ENCODE measurements at regions not wholly inside any gene's neighbourhood (a gene's known extent, or its start where the extent isn't known, plus 50 kb on each side); places are given as distances from the start of the nearest gene placed in this dataset.
"Not testable (repeated sequence)": the region's sequence is repeated elsewhere in the genome, so short reads cannot be mapped to it uniquely, and the experiment has no call there.

- Histone ChIP-seq H3K9me3 (no peaks in the 10 kb centered on the region), H3K4me1 (peaks cover 16% of the 10 kb centered on the region; the same call in 2 of the 3 replicates), H3K27ac (no peak overlapping the region), H3K4me2 (no peak overlapping the region), H3K4me3 (no peak overlapping the region)
- no peak for TF ChIP-seq KDM5A (IDR thresholded peaks at IDR 0.05)
- no peak for TF ChIP-seq EHMT2 (IDR thresholded peaks at IDR 0.05; ENCODE audit: low read depth)
- no peak for TF ChIP-seq POLR2AphosphoS2 (conservative IDR thresholded peaks at IDR 0.05; ENCODE audit: low read length)
- TF ChIP-seq HOXB13 (CRISPR knock-in tag; IDR thresholded peaks at IDR 0.05; ENCODE audit: low read depth) = no peak
- TF ChIP-seq USF2 (IDR thresholded peaks at IDR 0.05) = no peak
- TF ChIP-seq RCOR1 (IDR thresholded peaks at IDR 0.05; ENCODE audit: low read depth, low read length) = no peak
- no peak for TF ChIP-seq RARB (CRISPR knock-in tag; IDR thresholded peaks at IDR 0.05)
- TF ChIP-seq SREBF2 (IDR thresholded peaks at IDR 0.05) = no peak
- TF ChIP-seq BCL3 (IDR thresholded peaks at IDR 0.05) = no peak
- no peak for TF ChIP-seq MYC (IDR thresholded peaks at IDR 0.05; ENCODE audit: borderline replicate concordance, low read length)
- TF ChIP-seq MAX (IDR thresholded peaks at IDR 0.05) = no peak
- no peak for TF ChIP-seq JUN (IDR thresholded peaks at IDR 0.05)
- no peak for TF ChIP-seq ELK1 (IDR thresholded peaks at IDR 0.05; ENCODE audit: low read depth, low read length)
- CTCF ChIA-PET = interaction anchor here (1.4 kb wide), 1 partner anchor 176 kb away, joined by 6 read pairs; no protein-coding TSS in a partner anchor
- FAIRE-seq (no peak), DNase-seq (ENCODE audit: low read depth in 1 of 2, low spot score in 1 of 2) (no peak), ATAC-seq (no peak)
- POLR2A ChIA-PET = no interaction called here
- 51% methylated on average over 6 of the region's 6 CpGs for WGBS (ENCODE audit: missing lambda C conversion rate)
Measured at GRCh38 chr1:183739741-183740271, 65.1 kb upstream of the RGL1 start.

GRCh38 chr1:183739082-183739481 lies 65.8 kb upstream of the RGL1 start:
- FAIRE-seq (no peak), DNase-seq (ENCODE audit: low read depth in 1 of 2, low spot score in 1 of 2) (no peak), ATAC-seq (no peak; a peak in 1 of 6 replicates)
- ChIA-PET CTCF (interaction anchor here (0.7 to 1.4 kb wide), 2 partner anchors 177 to 855 kb away, joined by 4 to 6 read pairs; no protein-coding TSS in a partner anchor), POLR2A (no interaction called here)
- H3K27ac ChIP-seq = no peak overlapping the region
- 98% methylated on average over 2 of the region's 2 CpGs for WGBS (ENCODE audit: missing lambda C conversion rate)
- TF ChIP-seq HOXB13 (CRISPR knock-in tag; IDR thresholded peaks at IDR 0.05; ENCODE audit: low read depth) = no peak
- no peak for TF ChIP-seq RAD21 (conservative IDR thresholded peaks at IDR 0.05 in 1 of 2, IDR thresholded peaks at IDR 0.05 in 1 of 2)
- TF ChIP-seq HOXB5 (CRISPR knock-in tag; IDR thresholded peaks at IDR 0.05) = no peak
- no peak for TF ChIP-seq SMC3 (IDR thresholded peaks at IDR 0.05)
- no peak for TF ChIP-seq JUNB (IDR thresholded peaks at IDR 0.05)
- TF ChIP-seq USF2 (IDR thresholded peaks at IDR 0.05) = no peak
- TF ChIP-seq PBX3 (IDR thresholded peaks at IDR 0.05) = no peak
- TF ChIP-seq MAX (IDR thresholded peaks at IDR 0.05) = no peak
- no peak for TF ChIP-seq FOXS1 (CRISPR knock-in tag; IDR thresholded peaks at IDR 0.05)
- TF ChIP-seq SREBF2 (IDR thresholded peaks at IDR 0.05) = no peak
- no peak for TF ChIP-seq E2F6 (IDR thresholded peaks at IDR 0.05; ENCODE audit: borderline replicate concordance, low read depth)
- H3K4me2 ChIP-seq = no peak overlapping the region
- H3K9me3 ChIP-seq = no peaks in the 10 kb centered on the region
- H3K4me3 ChIP-seq = no peak overlapping the region
- H3K4me1 ChIP-seq = peaks cover 18% of the 10 kb centered on the region; the same call in 2 of the 3 replicates

GRCh38 chr1:183737916-183738315 lies 67.0 kb upstream of the RGL1 start:
- DNase-seq (ENCODE audit: low read depth in 1 of 2, low spot score in 1 of 2); H3K9me3 ChIP-seq; H3K4me3 ChIP-seq; POLR2A ChIA-PET; H3K27ac ChIP-seq; FAIRE-seq; CTCF ChIA-PET; ATAC-seq; H3K4me2 ChIP-seq: not testable (repeated sequence)
- peaks cover 18% of the 10 kb centered on the region; the same call in 2 of the 3 replicates for H3K4me1 ChIP-seq
- WGBS (ENCODE audit: missing lambda C conversion rate) = 92% methylated on average over 7 of the region's 7 CpGs
